Cardiac fibroblast (primary cell): ENCODE measurements at regions not wholly inside any gene's neighbourhood (a gene's known extent, or its start where the extent isn't known, plus 50 kb on each side); places are given as distances from the start of the nearest gene placed in this dataset.

Experiments used
- DNase-seq, 2 donors: peaks; one replicate each; pipeline versions ENCODE4 v3.0.0 to v3.0.0-alpha.2; 2010; ENCODE audit warnings: low read depth in 2 of 2
- H3K4me3 ChIP-seq, 2 donors: replicated peaks in 1 of 2; 1 replicate in 1 of 2; 2 replicates in 1 of 2; pipeline ENCODE4 v1.5.1; 2011; ENCODE audit warnings: low read depth in 2 of 2, low read length in 2 of 2, mild to moderate bottlenecking in 2 of 2, moderate library complexity in 1 of 2
- CTCF ChIP-seq: IDR thresholded peaks from one replicate; pipeline ENCODE4 v1.5.1; 2011; ENCODE audit warnings: low read depth, mild to moderate bottlenecking, low read length, inconsistent platforms

DNA sequence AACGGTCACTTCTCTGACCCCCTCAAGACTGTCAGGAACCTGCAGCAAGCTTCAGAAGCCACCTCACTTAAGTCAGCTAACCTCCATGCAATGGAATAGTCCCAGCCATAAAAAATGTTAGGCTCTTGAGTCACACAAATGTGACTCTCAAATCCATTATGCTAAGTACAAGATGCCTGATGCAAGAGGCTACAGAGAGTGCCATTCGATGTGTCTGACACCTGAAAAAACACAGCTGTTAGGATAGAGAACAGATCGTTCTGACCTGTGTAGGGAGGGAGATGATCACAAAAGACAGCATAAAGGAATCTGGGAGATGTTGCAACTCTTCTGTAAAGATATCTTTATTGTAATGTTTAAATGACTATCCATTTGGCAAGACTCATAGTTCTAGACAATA is 712.4 kb downstream of the TBC1D22A start:
- no peak for DNase-seq
- TF ChIP-seq CTCF, result no peak
- no peak overlapping the region for H3K4me3 ChIP-seq

DNA sequence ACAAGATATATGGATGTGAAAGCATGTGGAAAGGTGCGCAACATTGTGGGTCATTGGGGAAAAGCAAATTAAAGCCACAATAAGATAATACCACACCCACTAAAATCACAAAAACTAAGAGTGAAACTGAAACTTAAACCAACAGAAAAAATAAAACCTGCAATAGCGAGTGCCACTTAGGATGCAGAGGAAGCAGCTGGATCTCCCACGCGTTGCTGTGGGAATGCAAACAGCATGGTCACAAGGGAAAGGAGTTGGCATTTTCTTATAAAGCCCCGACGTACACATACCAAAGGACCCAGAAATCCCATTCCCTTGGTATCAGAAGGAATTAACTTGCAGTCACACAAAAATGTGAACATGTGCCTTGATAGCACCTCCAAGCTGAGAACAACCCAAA is 712.0 kb downstream of the TBC1D22A start:
- no peak overlapping the region for H3K4me3 ChIP-seq
- DNase-seq, result no peak

DNA sequence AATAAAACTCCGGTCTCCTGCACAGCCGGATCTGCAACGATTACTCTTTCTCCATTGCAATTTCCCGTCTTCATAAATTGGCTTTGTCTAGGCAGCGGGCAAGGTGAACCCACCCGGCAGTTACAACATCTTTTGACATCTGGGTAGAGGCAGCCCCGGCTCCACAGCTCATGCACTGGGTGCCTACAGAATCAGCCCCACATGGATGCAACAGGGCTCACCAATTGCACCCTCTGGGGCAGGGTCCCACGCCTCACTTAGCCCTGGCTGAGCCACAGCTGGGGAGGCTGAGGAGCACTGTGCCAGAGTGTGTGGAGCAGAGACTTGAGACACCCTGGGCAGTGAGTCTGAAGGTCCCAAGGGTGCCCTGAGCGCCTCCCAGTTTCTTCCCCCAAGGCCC is 710.2 kb downstream of the TBC1D22A start:
- DNase-seq, result no peak
- no peak overlapping the region for H3K4me3 ChIP-seq
- no peak for TF ChIP-seq CTCF

More for the DNA sequence above, 712.0 kb downstream of the TBC1D22A start:
- TF ChIP-seq CTCF, result no peak

DNA sequence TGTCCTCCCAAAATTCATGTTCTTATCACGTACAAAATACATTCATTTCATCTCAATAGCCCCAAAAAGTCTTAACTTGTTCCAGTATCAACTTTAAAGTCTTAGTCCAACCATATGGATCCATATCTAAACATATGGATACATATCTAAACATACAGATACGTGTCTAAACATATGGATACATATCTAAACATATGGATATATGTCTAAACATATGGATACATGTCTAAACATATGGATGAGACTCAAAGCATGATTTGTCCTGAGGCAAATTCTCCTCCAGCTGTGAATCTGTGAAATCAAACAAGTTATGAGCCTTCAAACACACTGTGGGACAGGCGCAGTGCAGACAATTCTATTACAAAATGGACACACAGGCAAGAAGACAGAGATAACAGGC is 709.0 kb downstream of the TBC1D22A start:
- no peak for DNase-seq
- no peak overlapping the region for H3K4me3 ChIP-seq
- TF ChIP-seq CTCF, result no peak

GRCh38 chr22:47465809-47466208 is 703.4 kb downstream of the TBC1D22A start:
- H3K4me3 ChIP-seq, result no peak overlapping the region
- TF ChIP-seq CTCF, result no peak
- no peak for DNase-seq

- H3K4me3 ChIP-seq, result no peak overlapping the region
- DNase-seq, result no peak
- no peak for TF ChIP-seq CTCF
Measured at GRCh38 chr22:47465222-47465621, 702.8 kb downstream of the TBC1D22A start.

GRCh38 chr22:47463220-47463619 is 700.8 kb downstream of the TBC1D22A start:
- no peak overlapping the region for H3K4me3 ChIP-seq

More at GRCh38 chr22:47463220-47463619, 700.8 kb downstream of the TBC1D22A start:
- TF ChIP-seq CTCF, result no peak
- no peak for DNase-seq
